Ammon's horn (tissue), 1 donor: ENCODE measurements at regions not wholly inside any gene's neighbourhood (a gene's known extent, or its start where the extent isn't known, plus 50 kb on each side); places are given as distances from the start of the nearest gene placed in this dataset.

Experiments used
- DNase-seq: peaks from one replicate; pipeline ENCODE4 v3.0.0-alpha.2; 2016; ENCODE audit warnings: low spot score

DNA sequence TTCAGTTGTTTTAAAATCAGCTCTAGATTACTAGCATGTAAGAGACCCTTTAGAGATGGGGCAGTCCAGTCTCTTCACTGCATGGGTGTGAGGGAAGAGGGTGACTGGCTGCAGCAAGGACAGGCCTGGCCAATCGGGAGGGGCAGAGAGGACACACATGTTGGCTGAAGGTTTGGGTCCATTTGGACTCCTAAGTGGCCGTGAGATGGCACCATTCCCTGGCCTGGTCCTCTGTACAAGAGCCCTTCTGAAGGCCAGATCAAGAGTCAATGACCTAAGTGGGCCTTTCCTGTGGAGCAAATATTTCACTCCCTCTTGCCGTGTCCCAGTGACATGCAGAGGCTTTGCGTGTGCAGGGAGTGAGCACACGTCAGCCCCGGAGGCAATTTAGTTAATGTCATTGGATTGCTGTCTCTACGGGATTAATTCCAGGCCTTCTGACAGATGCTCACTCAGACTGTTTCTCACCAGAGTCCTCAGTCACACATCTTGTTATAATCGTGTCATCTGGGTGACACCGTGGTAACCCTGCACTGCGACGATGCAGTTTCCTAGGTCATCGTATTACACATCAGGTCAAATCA, 613.0 kb downstream of the NPHP4 start:
- DNase-seq: no peak

DNA sequence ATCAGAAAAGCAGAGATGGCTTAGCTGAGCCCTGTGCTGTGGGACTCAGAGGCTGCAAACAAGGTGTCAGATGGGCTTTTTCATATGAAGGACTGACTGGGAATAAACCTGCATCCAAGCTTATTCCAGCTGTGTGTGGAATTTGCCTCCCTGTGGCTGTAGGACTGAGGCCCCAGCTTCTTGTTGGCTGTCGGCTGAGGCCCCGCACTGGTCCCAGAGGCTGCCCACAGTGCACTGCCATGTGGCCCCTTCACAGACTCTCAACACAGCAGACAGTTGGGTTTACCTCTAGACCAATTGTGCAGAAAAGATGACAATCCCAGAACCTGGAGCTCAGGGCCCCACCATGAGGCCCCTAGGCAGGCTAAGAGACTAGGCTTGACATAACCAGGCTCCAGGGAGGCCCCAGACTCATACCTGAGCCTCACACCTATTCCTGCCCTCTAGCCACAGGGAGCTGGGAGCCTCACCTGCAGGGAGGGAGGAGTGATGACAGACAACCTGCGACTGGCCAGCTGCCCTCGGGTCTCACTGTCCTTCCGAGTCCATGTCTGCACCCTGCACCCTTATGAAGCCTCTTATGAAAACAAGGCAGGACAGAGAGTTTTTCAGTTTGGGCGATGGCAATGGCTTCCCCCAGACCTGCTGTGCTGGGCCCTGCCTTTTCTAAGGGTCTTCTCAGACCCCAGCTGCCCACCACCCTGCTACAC, 615.5 kb downstream of the NPHP4 start:
- DNase-seq: no peak

DNA sequence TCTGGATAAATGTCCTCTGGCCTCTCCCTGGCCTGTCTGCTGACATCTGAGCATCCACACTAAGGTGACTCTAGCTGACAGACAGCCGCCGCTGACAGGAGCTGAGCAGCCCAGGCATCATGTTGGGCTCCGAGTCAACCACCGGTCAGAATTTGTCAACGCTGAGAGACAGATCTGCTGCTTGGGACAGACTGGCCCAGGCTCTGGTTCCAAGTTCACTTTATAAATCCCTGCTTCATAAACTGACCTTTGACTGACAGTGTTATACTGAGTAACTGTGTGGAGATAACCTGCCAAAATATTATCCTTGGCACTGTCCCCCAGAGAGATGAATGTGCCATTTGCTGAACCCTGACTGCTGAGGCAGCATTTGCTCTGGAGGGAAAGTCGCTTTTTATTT, 616.7 kb downstream of the NPHP4 start:
- DNase-seq: no peak

DNA sequence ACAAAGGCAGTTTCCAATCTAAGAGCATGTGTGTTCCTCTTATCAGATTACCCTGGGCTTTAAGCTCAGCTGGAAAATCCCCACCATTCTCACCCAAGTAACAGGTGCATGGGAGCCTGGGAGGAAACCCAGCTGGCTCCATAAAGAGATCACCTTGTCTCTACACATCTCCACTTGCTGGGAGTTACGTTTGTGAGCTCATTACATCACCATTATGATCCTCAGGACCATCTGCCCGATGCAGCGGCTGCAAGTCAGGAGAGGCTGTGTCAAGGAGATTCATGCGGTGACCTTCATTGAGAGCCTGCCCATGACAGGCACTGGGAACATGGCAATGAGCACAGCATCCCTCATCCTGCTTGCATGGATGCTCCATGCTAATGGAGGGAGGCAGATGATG, 618.0 kb downstream of the NPHP4 start:
- DNase-seq: no peak

DNA sequence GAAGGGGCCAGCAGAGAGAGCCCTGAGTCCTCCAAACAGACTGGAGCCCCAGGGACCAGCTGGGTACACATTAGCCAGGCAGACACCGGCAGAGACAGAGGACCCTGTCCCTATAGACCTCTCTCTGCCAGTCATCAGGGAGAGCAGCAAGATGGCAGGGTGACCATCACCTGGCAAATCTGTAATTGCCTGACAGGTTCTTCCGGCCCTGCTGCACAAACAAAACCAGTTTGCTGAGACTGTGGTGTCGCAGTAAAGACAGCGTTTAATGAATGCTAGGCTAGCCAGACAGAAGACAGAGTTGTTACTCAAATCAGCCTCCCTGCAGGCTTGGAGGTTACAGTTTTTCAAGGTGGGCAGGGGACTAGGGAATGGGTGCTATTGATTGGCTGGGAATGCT, 618.9 kb downstream of the NPHP4 start:
- DNase-seq: no peak

DNA sequence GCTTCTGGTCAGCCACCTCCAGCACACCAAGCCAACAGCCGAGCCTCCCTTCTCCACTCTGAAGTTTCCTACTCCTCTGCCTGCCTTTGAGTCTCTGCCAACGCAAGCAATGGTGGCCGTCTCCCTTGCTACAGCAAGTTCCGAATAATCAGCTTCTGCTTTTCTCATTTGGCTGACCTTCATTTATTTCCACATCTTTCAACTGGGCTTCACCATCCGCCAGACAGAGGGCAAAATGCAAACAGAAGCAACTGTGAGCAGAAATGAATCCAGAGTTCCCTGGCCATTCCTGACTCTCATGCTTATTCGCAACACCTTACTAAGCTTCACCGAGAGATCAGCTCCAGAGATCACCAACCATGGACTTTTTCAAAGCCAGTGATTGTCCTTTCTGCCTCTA, 621.0 kb downstream of the NPHP4 start:
- no peak for DNase-seq

DNA sequence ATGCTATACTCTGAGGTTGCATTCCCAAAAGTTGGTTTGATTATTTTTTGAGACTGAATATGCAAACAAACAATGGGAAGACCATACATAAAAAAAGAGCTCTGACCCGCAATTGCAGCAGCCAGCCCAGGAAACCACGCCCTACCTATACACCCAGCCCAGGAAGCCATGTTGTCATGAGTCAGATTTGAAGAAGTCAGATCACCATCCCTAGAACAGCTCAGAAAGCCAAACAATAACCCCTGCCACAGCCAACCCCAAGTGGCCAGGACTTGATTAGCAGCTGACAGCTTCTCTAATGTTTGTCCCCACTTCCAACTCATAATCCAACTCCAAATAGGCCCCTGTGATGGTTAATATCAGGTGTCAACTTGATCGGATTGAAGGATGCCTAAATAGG, 621.9 kb downstream of the NPHP4 start:
- DNase-seq: no peak

DNA sequence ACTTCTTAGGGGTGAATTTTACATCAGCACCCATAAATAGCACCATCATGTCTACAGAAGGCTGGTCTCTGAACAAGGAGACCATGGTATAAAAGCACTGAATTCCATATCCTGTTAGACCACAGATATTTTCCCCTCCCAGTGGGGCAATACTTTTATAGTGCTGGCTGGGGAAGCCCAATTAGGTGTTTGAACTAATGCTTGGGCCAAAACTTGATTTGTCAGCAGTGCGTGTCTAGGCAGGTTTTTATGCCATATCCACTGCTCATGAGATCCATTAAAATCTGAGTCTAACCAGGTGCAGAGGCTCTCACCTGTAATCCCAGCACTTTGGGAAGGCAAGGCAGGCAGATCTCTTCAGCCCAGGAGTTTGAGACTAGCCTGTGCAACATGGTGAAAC, 623.0 kb downstream of the NPHP4 start:
- no peak for DNase-seq

DNA sequence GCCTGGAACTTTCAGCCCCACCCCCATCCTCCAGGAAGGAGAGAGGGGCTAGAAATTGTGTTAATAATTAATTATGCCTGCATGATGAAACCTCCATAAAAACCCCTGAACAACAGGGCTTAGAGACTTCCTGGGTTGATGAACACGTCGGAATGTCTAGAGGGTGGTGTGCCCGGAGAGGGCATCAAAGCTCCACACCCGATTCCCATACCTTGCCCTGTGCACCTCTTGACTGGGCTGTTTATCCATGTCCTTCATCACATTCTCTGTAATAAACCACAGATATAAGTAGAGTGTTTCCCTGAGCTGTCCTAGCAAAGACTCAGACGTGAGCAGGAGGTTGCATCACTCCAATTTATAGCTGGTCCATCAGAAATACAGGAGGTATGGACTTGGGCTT, 624.0 kb downstream of the NPHP4 start:
- DNase-seq: no peak

DNA sequence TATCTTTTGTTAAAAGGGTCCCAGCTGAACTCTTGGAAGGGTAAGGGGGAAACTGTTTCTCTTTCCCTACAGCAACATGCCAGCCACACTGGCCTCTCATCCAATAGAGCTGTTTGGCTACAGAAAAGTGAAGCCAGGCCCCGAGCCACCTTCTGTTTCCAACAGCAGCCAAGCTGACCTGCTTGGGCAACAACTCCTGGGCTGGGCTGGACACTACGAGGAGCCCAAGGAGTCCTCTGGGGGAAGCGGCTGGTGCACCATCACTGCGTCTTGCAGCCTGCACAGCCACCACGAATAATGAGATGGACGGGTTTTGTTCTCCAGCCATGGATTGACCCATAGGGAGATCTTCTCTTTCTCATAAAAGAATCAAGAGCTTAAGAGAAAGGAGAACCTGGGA, 624.9 kb downstream of the NPHP4 start:
- DNase-seq: no peak

DNA sequence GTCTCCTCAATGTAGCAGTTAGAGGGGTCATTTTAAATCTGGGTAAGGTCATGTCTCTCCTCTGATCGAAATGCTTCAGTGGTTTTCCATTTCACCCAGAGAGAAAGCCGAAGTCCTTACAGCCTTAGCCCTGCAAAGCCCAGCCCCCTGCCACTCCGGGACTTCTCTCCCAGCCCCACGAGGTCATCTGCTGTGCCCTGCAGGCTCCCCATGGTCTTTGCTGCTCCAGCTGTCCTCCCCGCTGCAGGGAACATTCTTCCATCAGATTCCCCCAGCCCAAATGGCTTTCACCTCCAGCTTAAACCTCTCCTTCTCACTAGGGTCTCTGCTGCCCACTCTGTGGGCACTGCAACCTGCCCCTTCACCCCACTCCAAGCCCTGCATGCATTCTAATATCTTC, 626.5 kb downstream of the NPHP4 start:
- DNase-seq: no peak

DNA sequence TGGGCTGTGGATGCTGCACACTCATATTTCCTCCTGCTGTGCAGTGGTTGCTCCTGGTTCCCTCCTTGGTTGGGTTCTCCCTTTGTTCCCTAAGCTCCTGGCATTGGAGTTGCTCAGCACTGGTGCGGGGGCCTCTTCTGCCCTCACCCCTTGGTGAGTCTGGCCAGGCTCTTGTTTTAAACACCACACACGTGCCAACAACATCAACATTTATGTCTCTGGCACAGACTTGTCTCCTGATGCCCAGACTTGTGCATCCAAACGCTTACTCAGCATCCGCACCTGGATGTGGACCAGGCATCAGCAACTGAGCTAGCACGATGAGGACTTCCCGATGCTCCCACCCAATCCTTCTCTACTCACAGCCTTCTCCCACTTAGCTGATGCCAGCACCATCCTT, 627.6 kb downstream of the NPHP4 start:
- DNase-seq: no peak

DNA sequence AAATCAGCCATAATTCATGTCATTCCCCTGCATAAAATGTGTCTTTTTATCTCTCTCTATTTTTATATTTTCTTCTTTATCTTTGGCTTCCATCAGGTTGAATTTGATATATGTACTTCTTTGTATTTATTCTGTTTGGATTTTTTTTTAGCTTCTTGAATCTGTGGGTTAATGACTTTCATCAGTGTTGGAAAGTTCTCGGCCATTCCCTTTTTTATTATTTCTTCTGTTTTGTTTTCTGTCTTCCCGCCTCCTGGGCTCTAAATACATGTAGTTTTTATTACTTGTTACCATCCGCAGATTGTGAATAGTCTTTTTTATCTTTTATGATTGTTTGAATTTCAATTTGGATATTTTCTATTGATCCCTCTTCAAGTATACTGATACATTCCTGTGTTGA, 637.5 kb downstream of the NPHP4 start:
- no peak for DNase-seq

DNA sequence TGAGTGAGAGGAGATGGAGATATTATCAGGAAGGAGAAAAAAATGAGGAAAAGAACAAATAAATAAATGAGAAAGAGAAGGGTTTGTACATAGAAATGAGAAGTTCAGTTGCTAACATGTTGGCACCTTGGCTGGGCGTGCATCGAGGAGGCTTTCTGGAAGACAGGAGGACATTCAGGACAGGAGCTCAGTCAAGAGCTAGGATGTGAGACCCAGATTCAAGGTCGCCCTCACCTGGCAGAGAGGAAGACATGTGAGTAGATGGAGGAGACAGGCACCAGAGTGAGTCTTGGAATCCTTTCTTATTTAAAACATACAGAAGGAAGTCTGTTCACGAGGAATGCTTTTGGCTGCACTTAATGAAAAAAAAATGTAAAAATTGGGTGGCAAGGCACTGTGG, 640.9 kb downstream of the NPHP4 start:
- DNase-seq: no peak

DNA sequence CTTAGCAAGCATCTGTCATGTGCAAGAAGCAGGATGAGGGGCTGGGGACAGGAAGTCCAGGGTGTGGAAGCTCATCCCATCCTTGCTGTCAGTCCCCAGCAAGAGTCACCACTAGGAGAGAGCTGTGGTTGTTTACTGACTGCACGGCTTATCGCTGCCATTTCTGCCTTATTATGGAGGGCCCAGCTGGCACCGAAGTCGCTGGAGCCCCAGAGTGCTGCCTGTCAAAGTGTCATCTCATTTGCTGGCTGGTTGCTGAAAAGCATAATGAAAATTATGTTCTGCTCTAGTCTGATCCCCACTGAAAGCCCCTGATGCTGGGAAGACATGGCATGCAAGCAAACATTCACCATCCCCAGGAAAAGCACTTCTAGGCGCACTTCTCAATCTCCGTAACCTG, 642.7 kb downstream of the NPHP4 start:
- no peak for DNase-seq

DNA sequence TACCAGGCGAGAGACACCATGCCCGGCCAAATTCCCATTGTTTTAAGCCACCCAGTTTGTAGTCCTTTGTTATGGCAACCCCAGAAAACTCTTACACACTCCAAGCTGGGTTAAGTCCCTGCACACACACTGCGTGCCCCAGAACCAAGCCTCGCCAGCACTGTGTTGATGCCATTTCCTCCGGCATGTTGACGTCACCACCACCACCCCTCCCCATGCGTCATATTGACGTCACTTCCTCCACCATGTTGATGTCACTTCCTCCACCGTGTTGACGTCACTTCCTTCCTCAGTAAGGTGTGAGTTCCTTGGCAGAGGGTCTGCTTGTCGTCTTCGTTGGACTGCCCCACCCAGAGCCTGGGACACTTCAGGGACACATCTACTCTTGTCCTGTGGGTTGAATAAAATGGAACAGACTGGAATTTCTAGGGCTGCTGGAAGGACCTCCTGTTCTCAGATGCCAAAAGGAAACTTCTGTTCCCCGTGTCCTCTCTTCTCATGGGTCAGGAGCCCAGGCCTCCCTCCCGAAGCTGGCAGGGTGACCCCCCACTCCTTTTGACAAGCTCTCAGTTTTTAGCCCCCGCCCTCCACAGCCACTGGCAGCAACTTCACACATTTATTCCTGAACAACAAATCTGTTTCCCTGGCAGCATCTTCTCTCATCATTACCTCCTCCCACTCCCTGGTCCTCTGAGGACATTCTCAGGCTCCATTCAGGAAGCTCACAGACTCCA, 643.3 kb downstream of the NPHP4 start:
- DNase-seq: peak; percentile 20

DNA sequence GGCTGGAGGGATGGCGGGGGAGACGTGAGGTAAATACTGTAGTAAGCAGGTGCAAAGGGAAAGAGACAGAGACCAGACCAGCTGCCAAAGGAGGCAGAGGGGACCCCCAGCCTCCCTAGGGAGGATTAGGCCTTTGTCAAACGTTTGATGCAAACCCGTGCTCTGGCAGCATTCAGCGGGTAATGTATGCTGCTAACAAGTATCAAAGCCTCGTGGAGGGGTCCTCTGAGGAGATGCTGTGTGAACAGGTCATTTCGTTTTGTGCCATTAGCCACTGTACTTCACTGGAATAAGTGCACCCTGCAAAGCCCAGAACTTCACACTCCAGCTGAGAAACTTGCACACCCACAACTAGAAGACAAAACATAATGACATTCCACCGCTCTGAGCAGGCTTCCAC, 644.5 kb downstream of the NPHP4 start:
- DNase-seq: no peak

DNA sequence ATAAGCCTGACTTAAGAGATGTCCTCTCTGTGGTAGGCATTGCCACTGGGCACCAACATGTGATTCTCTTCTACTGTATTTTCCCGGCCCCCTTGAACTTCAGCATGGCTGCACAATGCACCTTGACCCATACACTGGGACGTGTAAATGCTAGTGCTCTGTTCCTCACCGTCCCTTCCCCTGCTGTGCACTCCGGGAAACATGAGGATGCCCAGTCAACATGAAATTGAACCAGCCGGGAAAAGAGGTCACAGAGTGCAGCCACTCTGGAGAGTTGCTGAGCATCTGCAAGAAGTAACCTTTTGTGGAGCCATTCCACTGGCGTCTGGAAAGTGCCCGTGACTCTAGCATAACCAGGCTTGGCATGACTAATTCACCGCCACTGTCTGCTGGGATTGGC, 646.7 kb downstream of the NPHP4 start:
- no peak for DNase-seq

DNA sequence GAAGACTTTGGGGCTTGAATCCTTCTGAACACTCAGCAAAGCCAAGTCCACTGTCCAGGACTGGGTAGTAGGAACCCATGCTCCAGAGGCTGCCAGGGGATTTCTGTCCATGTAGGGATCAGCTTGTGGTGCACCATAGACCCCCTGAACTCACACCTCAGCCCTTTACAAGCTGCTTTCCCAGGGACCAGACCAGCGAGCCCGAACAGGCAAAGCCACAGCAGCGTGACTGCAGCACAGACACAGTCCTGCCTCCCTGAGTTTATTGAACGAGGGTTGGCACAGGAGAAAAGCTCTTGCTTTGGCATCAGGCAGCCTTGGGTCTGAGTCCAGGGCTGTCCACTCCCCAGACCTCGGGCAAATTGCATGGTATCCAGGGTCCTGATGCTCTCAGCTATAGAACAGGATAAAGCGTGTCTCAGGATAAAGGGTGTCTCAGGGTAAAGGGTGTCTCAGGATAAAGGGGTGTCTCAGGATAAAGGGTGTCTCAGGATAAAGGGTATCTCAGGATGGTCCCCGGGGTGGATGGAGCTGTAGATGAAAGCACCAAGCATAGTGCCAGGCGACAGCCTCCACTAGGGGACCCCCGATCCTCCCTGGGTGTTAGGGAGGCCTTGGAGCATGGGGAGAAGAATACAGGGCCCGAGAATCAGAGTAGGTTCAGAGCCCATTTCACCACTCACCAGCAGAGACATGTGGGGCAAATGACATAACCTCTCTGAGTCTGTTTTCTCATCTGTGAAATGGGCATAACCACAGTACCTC, 648.8 kb downstream of the NPHP4 start:
- no peak for DNase-seq

DNA sequence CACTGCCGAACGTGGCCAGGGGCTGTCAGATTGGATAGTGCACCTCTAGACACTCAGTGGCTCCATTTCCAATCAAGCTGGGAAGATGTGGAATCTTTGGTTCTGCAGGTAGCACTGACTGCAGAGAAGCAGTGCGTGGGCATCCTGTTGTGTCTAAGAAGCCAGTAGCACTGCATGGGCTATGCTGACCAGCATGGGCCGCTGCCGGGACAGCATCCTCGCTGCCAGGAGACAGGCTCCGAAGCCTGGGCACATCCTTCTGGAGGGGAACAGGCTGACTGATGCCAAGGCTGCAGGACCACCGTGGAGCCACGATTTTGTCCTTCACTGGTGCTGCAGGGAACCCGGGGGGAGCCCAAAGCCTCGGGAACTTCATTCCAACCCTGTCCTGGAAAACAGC, 649.4 kb downstream of the NPHP4 start:
- DNase-seq: no peak

DNA sequence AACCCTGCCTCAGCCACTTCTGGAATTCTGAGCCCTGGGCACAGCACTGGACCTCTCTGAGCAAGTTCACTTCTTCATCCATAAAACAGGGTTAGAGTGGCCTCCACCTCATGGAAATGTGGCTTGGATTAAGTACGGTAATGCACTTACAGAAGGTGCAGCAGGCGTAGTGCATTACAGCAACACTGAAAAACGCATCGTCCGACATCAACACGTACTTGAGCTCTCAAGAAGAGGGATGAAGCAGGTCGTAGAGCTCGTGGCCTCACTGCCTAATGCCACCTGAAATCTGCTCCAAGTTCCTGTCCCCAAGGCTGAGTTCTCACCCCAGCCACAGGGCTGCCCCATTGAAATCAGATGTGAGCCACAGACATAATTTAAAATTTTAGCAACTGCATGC, 650.1 kb downstream of the NPHP4 start:
- no peak for DNase-seq

DNA sequence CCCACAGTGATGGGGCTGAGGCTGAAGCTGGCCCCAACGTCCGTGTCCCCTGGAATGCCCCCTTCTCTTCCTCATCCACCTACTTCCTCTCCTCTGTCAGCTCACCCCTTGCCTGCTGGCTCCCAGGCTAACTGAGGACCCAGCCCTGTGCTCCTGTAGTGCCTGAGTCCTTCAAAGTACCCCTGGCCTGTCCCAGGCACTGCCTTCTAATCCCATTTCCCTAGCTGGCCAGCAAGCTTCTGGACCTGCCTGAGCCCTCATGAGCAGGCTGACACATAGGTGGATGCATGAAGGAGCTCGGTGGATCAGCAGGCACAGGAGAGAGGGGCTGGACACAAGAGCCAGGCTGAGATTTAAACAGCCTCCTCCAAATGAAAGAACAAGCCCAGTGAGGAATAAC, 650.8 kb downstream of the NPHP4 start:
- no peak for DNase-seq

DNA sequence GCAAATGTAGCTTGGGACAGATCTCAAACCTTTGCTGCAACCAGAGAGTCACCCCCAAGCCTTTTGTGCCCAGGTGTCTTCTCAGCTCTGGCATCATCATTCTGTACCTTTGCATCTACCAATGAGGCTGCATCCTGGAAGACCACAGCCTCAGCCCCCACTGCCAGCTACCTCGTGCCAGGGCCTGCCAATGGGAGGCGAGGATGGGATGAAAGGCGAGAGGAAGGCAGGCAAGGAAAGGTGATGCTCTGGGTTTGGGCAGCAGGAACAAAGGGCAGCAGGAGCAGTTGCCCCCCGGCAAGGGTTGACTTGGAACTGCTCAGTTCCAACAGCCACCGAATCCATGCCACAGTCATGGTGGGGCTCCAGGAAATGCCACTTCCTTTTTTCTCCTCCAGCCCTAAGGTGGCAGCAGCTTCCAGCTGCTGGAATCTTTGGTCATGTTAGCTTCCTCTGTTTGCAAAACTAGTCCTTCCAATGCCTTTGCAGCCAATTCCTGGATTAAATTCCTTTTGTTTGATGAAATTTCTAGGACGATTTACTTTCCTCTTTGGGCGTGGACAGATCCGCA, 651.6 kb downstream of the NPHP4 start:
- no peak for DNase-seq
